ENCODE measurements at regions not wholly inside any gene's neighbourhood (a gene's known extent, or its start where the extent isn't known, plus 50 kb on each side); places are given as distances from the start of the nearest gene placed in this dataset.
"Not testable (repeated sequence)": the region's sequence is repeated elsewhere in the genome, so short reads cannot be mapped to it uniquely, and the experiment has no call there.

- no peak for TF ChIP-seq CTCF (IDR thresholded peaks at IDR 0.05; ENCODE audit: low read depth, low read length, missing control alignments)
- no peak for DNase-seq (ENCODE audit: low read depth)
- in situ Hi-C loops (cut with HindIII; ENCODE audit: low sequenced_read_pairs) = no loop called here
- H3K4me3 ChIP-seq (ENCODE audit: low read depth, low read length) = no peak overlapping the region
These were observed 93.1 kb upstream of the ZDHHC17 start for GRCh38 chr12:76670776-76671175.

GRCh38 chr12:76674669-76675315 is 89.1 kb upstream of the ZDHHC17 start:
- no peak overlapping the region for H3K4me3 ChIP-seq (ENCODE audit: low read depth, low read length)
- in situ Hi-C loops (cut with HindIII; ENCODE audit: low sequenced_read_pairs) = no loop called here
- DNase-seq (ENCODE audit: low read depth) = no peak
- no peak for TF ChIP-seq CTCF (IDR thresholded peaks at IDR 0.05; ENCODE audit: low read depth, low read length, missing control alignments)

- H3K4me3 ChIP-seq (ENCODE audit: low read depth, low read length); DNase-seq (ENCODE audit: low read depth); in situ Hi-C loops (cut with HindIII; ENCODE audit: low sequenced_read_pairs): not testable (repeated sequence)
These were observed 87.7 kb upstream of the ZDHHC17 start for GRCh38 chr12:76676261-76676660.

- in situ Hi-C loops (cut with HindIII; ENCODE audit: low sequenced_read_pairs) = no loop called here
- H3K4me3 ChIP-seq (ENCODE audit: low read depth, low read length) = no peak overlapping the region
- no peak for DNase-seq (ENCODE audit: low read depth)
- TF ChIP-seq CTCF (IDR thresholded peaks at IDR 0.05; ENCODE audit: low read depth, low read length, missing control alignments) = no peak
These were observed 84.9 kb upstream of the ZDHHC17 start for GRCh38 chr12:76678992-76679391.

- no peak overlapping the region for H3K4me3 ChIP-seq (ENCODE audit: low read depth, low read length)
- in situ Hi-C loops (cut with HindIII; ENCODE audit: low sequenced_read_pairs) = no loop called here
- no peak for TF ChIP-seq CTCF (IDR thresholded peaks at IDR 0.05; ENCODE audit: low read depth, low read length, missing control alignments)
- no peak for DNase-seq (ENCODE audit: low read depth)
These were observed 84.1 kb upstream of the ZDHHC17 start for GRCh38 chr12:76679778-76680177.

- no peak for DNase-seq (ENCODE audit: low read depth)
- H3K4me3 ChIP-seq (ENCODE audit: low read depth, low read length) = no peak overlapping the region
- TF ChIP-seq CTCF (IDR thresholded peaks at IDR 0.05; ENCODE audit: low read depth, low read length, missing control alignments) = no peak
- in situ Hi-C loops (cut with HindIII; ENCODE audit: low sequenced_read_pairs) = no loop called here
These were observed 83.0 kb upstream of the ZDHHC17 start for GRCh38 chr12:76680940-76681339.

GRCh38 chr12:76685246-76685678 is 78.7 kb upstream of the ZDHHC17 start:
- no peak overlapping the region for H3K4me3 ChIP-seq (ENCODE audit: low read depth, low read length)
- no peak for TF ChIP-seq CTCF (IDR thresholded peaks at IDR 0.05; ENCODE audit: low read depth, low read length, missing control alignments)

More at GRCh38 chr12:76685246-76685678, 78.7 kb upstream of the ZDHHC17 start:
- peak; percentile 44 for DNase-seq (ENCODE audit: low read depth)
- in situ Hi-C loops (cut with HindIII; ENCODE audit: low sequenced_read_pairs) = no loop called here
